Gastroesophageal sphincter (tissue), 4 donors: ENCODE measurements at regions not wholly inside any gene's neighbourhood (a gene's known extent, or its start where the extent isn't known, plus 50 kb on each side); places are given as distances from the start of the nearest gene placed in this dataset.

Source experiments
- ATAC-seq: fragments of 150-250 bp; one replicate; pipeline ENCODE4 v1.9.1; 2016; ENCODE audit warnings: mild to moderate bottlenecking, moderate library complexity
- H3K27ac ChIP-seq, 4 donors: fragments of 200-600 bp; sonication (generic) in 3 of 4; 1 replicate in 3 of 4; 2 replicates in 1 of 4; pipeline ENCODE4 v1.5.1; 2016 to 2019
- H3K27me3 ChIP-seq: fragments of 200-600 bp; sonication (generic); one replicate; pipeline ENCODE4 v1.5.1; 2019
- H3K36me3 ChIP-seq, 2 donors: fragments of 200-600 bp; sonication (generic); one replicate each; pipeline ENCODE4 v1.5.1; 2019; ENCODE audit warnings: control low read depth in 1 of 2
- H3K4me1 ChIP-seq, 3 donors: fragments of 200-600 bp; sonication (generic); 1 replicate in 2 of 3; 2 replicates in 1 of 3; pipeline ENCODE4 v1.5.1; 2016 to 2019; ENCODE audit warnings: control low read depth in 2 of 3
- H3K4me3 ChIP-seq, 2 donors: fragments of 200-600 bp; sonication (generic); one replicate each; pipeline ENCODE4 v1.5.1; 2019; ENCODE audit warnings: mild to moderate bottlenecking in 1 of 2, moderate library complexity in 1 of 2
- H3K9me3 ChIP-seq, 3 donors: fragments of 200-600 bp; sonication (generic); one replicate each; pipeline ENCODE4 v1.5.1; 2017 to 2019; ENCODE audit warnings: control low read depth in 2 of 3
- CTCF ChIP-seq, 4 experiments: fragments of 200-600 bp in 2 of 4; fragments of 450-650 bp in 2 of 4; sonication (generic) in 1 of 4; IDR thresholded peaks; one replicate each; pipeline ENCODE4 v1.5.1; 2017 to 2019; ENCODE audit warnings: antibody characterized with exemption in 4 of 4, mild to moderate bottlenecking in 2 of 4, moderate library complexity in 2 of 4
- EP300 ChIP-seq: sonication (generic); formaldehyde crosslinking; IDR thresholded peaks from one replicate; pipeline ENCODE4 v1.6.1; 2017; ENCODE audit warnings: antibody characterized with exemption, mild to moderate bottlenecking
- POLR2A ChIP-seq, 2 donors: fragments of 450-650 bp; IDR thresholded peaks; one replicate each; pipeline ENCODE4 v1.6.1; 2017; ENCODE audit warnings: antibody characterized with exemption in 2 of 2, mild to moderate bottlenecking in 2 of 2, moderate library complexity in 1 of 2
- POLR2AphosphoS5 ChIP-seq: sonication (generic); formaldehyde crosslinking; IDR thresholded peaks from one replicate; pipeline ENCODE4 v1.6.1; 2017; ENCODE audit warnings: antibody characterized with exemption
- WGBS, 2 donors: methylation state at CpG; one replicate each; pipeline ENCODE4 v1.1.5; 2018; ENCODE audit warnings: low coverage in 1 of 2; 5-methylcytosine and 5-hydroxymethylcytosine counted together

GRCh38 chr18:10291568-10291981, 162.9 kb upstream of the APCDD1 start:
- 76 to 91% methylated on average over 9 of the region's 13 CpGs for WGBS, 2 donors
- no peaks in the 10 kb centered on the region for H3K4me1 ChIP-seq
- no peaks in the 10 kb centered on the region for H3K27me3 ChIP-seq
- no peaks in the 10 kb centered on the region for H3K36me3 ChIP-seq
- TF ChIP-seq CTCF (IDR thresholded peaks at IDR 0.05) (no peak), POLR2AphosphoS5 (peak; percentile 9), POLR2A (IDR thresholded peaks at IDR 0.05) (no peak), EP300 (no peak)
- H3K27ac ChIP-seq = peak overlapping the region in 3 of 4 donors; percentile 14 to 18 (median 15)
- peak; percentile 80 for ATAC-seq
- H3K4me3 ChIP-seq = no peak overlapping the region
- H3K9me3 ChIP-seq = peaks cover 0 to 12% (median 0%) of the 10 kb centered on the region in 3 donors

GRCh38 chr18:10293966-10294365, 160.5 kb upstream of the APCDD1 start:
- TF ChIP-seq POLR2A (IDR thresholded peaks at IDR 0.05) (no peak), EP300 (no peak), POLR2AphosphoS5 (no peak), CTCF (IDR thresholded peaks at IDR 0.05) (no peak)
- Histone ChIP-seq H3K27ac (no peak overlapping the region), H3K36me3 (no peaks in the 10 kb centered on the region), H3K4me3 (no peak overlapping the region), H3K4me1 (no peaks in the 10 kb centered on the region), H3K9me3 (peaks cover 0 to 5% (median 0%) of the 10 kb centered on the region in 3 donors), H3K27me3 (no peaks in the 10 kb centered on the region)
- ATAC-seq = no peak
- WGBS, 2 donors = 87 to 100% methylated on average over 1 to 9 of the region's 11 CpGs

GRCh38 chr18:10295751-10296150, 158.7 kb upstream of the APCDD1 start:
- H3K9me3 ChIP-seq = no peaks in the 10 kb centered on the region
- 67 to 80% methylated on average over 1 to 2 of the region's 2 CpGs for WGBS, 2 donors
- no peaks in the 10 kb centered on the region for H3K36me3 ChIP-seq

GRCh38 chr18:10296491-10296890, 157.9 kb upstream of the APCDD1 start:
- TF ChIP-seq POLR2AphosphoS5 (no peak), EP300 (no peak), POLR2A (IDR thresholded peaks at IDR 0.05) (no peak), CTCF (IDR thresholded peaks at IDR 0.05) (no peak)
- Histone ChIP-seq H3K9me3 (no peaks in the 10 kb centered on the region), H3K27ac (no peak overlapping the region), H3K27me3 (no peaks in the 10 kb centered on the region), H3K36me3 (no peaks in the 10 kb centered on the region), H3K4me1 (no peaks in the 10 kb centered on the region), H3K4me3 (no peak overlapping the region)
- 95% methylated on average over 3 to 5 of the region's 12 CpGs for WGBS, 2 donors
- no peak for ATAC-seq

More at GRCh38 chr18:10295751-10296150, 158.7 kb upstream of the APCDD1 start:
- no peak for TF ChIP-seq POLR2AphosphoS5
- Histone ChIP-seq H3K4me1 (no peaks in the 10 kb centered on the region), H3K4me3 (no peak overlapping the region), H3K27me3 (no peaks in the 10 kb centered on the region), H3K27ac (no peak overlapping the region)
- no peak for ATAC-seq

GRCh38 chr18:10297086-10297485, 157.3 kb upstream of the APCDD1 start:
- Histone ChIP-seq H3K4me1 (no peaks in the 10 kb centered on the region), H3K36me3 (no peaks in the 10 kb centered on the region), H3K9me3 (no peaks in the 10 kb centered on the region), H3K4me3 (no peak overlapping the region), H3K27me3 (no peaks in the 10 kb centered on the region), H3K27ac (no peak overlapping the region)
- 93 to 100% methylated on average over 2 to 5 of the region's 9 CpGs for WGBS, 2 donors
- TF ChIP-seq EP300 (no peak), POLR2AphosphoS5 (no peak), CTCF (IDR thresholded peaks at IDR 0.05) (no peak), POLR2A (IDR thresholded peaks at IDR 0.05) (no peak)
- no peak for ATAC-seq
